Loucy (cell line): ENCODE measurements at regions not wholly inside any gene's neighbourhood (a gene's known extent, or its start where the extent isn't known, plus 50 kb on each side); places are given as distances from the start of the nearest gene placed in this dataset.

Source experiments
- H2AFZ ChIP-seq: fragments of 200-600 bp; sonication (generic); 2 replicates; pipeline ENCODE4 v1.6.0; 2016; ENCODE audit warnings: antibody characterized with exemption, mild to moderate bottlenecking, low read length, moderate library complexity
- H3F3A ChIP-seq: fragments of 200-600 bp; 2 replicates; pipeline ENCODE4 v1.6.0; 2016; ENCODE audit warnings: antibody characterized with exemption, low read depth, mild to moderate bottlenecking
- H3K27me3 ChIP-seq: fragments of 200-600 bp; sonication (generic); 2 replicates; pipeline ENCODE4 v1.6.1; 2014; ENCODE audit warnings: low read length, mild to moderate bottlenecking; ENCODE audit not compliant: insufficient read depth, poor library complexity, severe bottlenecking
- H3K36me3 ChIP-seq: fragments of 200-600 bp; sonication (generic); 2 replicates; pipeline ENCODE4 v1.6.1; 2016; ENCODE audit warnings: low read length; ENCODE audit not compliant: insufficient read depth
- H3K4me1 ChIP-seq: fragments of 200-600 bp; sonication (generic); 2 replicates; pipeline ENCODE4 v1.5.1; 2014; ENCODE audit warnings: low read length, mild to moderate bottlenecking; ENCODE audit not compliant: insufficient read depth, poor library complexity, severe bottlenecking
- H3K4me2 ChIP-seq: fragments of 200-600 bp; sonication (generic); 2 replicates; pipeline ENCODE4 v1.6.0; 2014; ENCODE audit warnings: antibody characterized with exemption, low read length, low read depth, mild to moderate bottlenecking; ENCODE audit not compliant: poor library complexity, severe bottlenecking
- H3K4me3 ChIP-seq: fragments of 200-600 bp; sonication (generic); 2 replicates; pipeline ENCODE4 v1.5.1; 2014; ENCODE audit warnings: low read length, mild to moderate bottlenecking, mixed read lengths; ENCODE audit not compliant: poor library complexity, severe bottlenecking
- H3K79me2 ChIP-seq: fragments of 200-600 bp; sonication (generic); 2 replicates; pipeline ENCODE4 v1.6.1; 2014; ENCODE audit warnings: low read length; ENCODE audit not compliant: insufficient read depth
- H3K9ac ChIP-seq: fragments of 200-600 bp; sonication (generic); 2 replicates; pipeline ENCODE4 v1.6.0; 2014; ENCODE audit warnings: mild to moderate bottlenecking, low read depth, low read length, moderate library complexity; ENCODE audit not compliant: poor library complexity, severe bottlenecking
- H3K9me2 ChIP-seq: fragments of 200-600 bp; sonication (generic); replicated peaks from 2 replicates; pipeline ENCODE4 v1.6.1; 2016; ENCODE audit warnings: low read depth, low read length, mixed read lengths
- H3K9me3 ChIP-seq: fragments of 200-600 bp; sonication (generic); 2 replicates; pipeline ENCODE4 v1.6.1; 2014; ENCODE audit warnings: mild to moderate bottlenecking, antibody characterized with exemption, low read length, low read depth; ENCODE audit not compliant: insufficient read depth
- H4K20me1 ChIP-seq: fragments of 200-600 bp; sonication (generic); 2 replicates; pipeline ENCODE4 v1.6.0; 2014; ENCODE audit warnings: antibody characterized with exemption, low read length, mild to moderate bottlenecking; ENCODE audit not compliant: insufficient read depth, poor library complexity, severe bottlenecking
- CTCF ChIP-seq: fragments of 200-600 bp; sonication (generic); conservative IDR thresholded peaks from 2 replicates; pipeline ENCODE4 v1.5.1; 2014; ENCODE audit warnings: mild to moderate bottlenecking, antibody characterized with exemption, low read length
- EZH2phosphoT487 ChIP-seq: fragments of 200-600 bp; IDR thresholded peaks from 2 replicates; pipeline ENCODE4 v1.6.1; 2018; ENCODE audit warnings: antibody characterized with exemption, mild to moderate bottlenecking, moderate library complexity, borderline replicate concordance

GRCh38 chr17:62891659-62892058, 74.4 kb upstream of the TANC2 start:
- Histone ChIP-seq H3K4me1 (peaks cover 13% of the 10 kb centered on the region), H3F3A (no peaks in the 10 kb centered on the region), H4K20me1 (no peaks in the 10 kb centered on the region), H3K36me3 (no peaks in the 10 kb centered on the region), H3K9me2 (no peaks in the 10 kb centered on the region), H3K9ac (no peak overlapping the region), H3K27me3 (no peaks in the 10 kb centered on the region), H3K79me2 (no peaks in the 10 kb centered on the region), H3K4me3 (peak overlapping the region; percentile 35), H2AFZ (peak overlapping the region; percentile 13; the same call in 1 of the 2 replicates), H3K4me2 (peak overlapping the region; percentile 64), H3K9me3 (no peaks in the 10 kb centered on the region)
- TF ChIP-seq EZH2phosphoT487 (no peak), CTCF (no peak)

- Histone ChIP-seq H2AFZ (no peak overlapping the region), H3K4me3 (no peak overlapping the region), H3K36me3 (no peaks in the 10 kb centered on the region), H4K20me1 (no peaks in the 10 kb centered on the region), H3K79me2 (no peaks in the 10 kb centered on the region), H3K9me3 (no peaks in the 10 kb centered on the region), H3K9ac (no peak overlapping the region), H3K4me1 (peaks cover 13% of the 10 kb centered on the region), H3K9me2 (no peaks in the 10 kb centered on the region), H3K4me2 (no peak overlapping the region), H3F3A (no peaks in the 10 kb centered on the region), H3K27me3 (no peaks in the 10 kb centered on the region)
- TF ChIP-seq CTCF (no peak), EZH2phosphoT487 (no peak)
Measured at GRCh38 chr17:62888765-62889164, 77.3 kb upstream of the TANC2 start.

- Histone ChIP-seq H3K4me2 (no peak overlapping the region), H3F3A (no peaks in the 10 kb centered on the region), H3K79me2 (no peaks in the 10 kb centered on the region), H3K36me3 (no peaks in the 10 kb centered on the region), H2AFZ (no peak overlapping the region), H3K9ac (no peak overlapping the region), H4K20me1 (no peaks in the 10 kb centered on the region), H3K27me3 (no peaks in the 10 kb centered on the region), H3K9me3 (no peaks in the 10 kb centered on the region), H3K4me3 (no peak overlapping the region), H3K4me1 (peaks cover 13% of the 10 kb centered on the region), H3K9me2 (no peaks in the 10 kb centered on the region)
- TF ChIP-seq CTCF (no peak), EZH2phosphoT487 (no peak)
Measured at GRCh38 chr17:62888148-62888547, 77.9 kb upstream of the TANC2 start.
